H1 (cell line): ENCODE measurements at regions not wholly inside any gene's neighbourhood (a gene's known extent, or its start where the extent isn't known, plus 50 kb on each side); places are given as distances from the start of the nearest gene placed in this dataset.
A peak's percentile ranks its signal among the peaks of the same experiment; 100 is the strongest.

Source experiments
- CTCF ChIA-PET: fragments of 300-600 bp; sonication (Branson Sonifier 250); formaldehyde crosslinking; loops from one replicate; lab custom pipeline; 2021; ENCODE audit not compliant: partially characterized antibody; lab: Charles Lee
- POLR2A ChIA-PET: fragments of 300-600 bp; sonication (Branson Sonifier 250); formaldehyde crosslinking; loops from one replicate; lab custom pipeline; 2021; ENCODE audit warnings: inconsistent platforms; ENCODE audit not compliant: partially characterized antibody; lab: Charles Lee
- DNase-seq, 2 experiments: peaks; one replicate each; pipeline versions ENCODE4 v3.0.0 to v3.0.0-alpha.2; 2010 to 2022; ENCODE audit warnings: low spot score in 2 of 2, low read depth in 1 of 2, mixed read lengths in 1 of 2
- FAIRE-seq: peaks from 2 replicates; lab custom pipeline; 2011; peaks lifted over from hg19 to GRCh38; lab: Jason Lieb, UNC
- H2AFZ ChIP-seq: 2 replicates; pipeline ENCODE4 v1.8.1; 2012; ENCODE audit warnings: low read length, inconsistent platforms
- H2AK5ac ChIP-seq: 2 replicates; pipeline ENCODE4 v1.6.1; 2013; ENCODE audit warnings: low read depth, low read length
- H2BK120ac ChIP-seq: replicated peaks from 2 replicates; pipeline ENCODE3; 2013; ENCODE audit warnings: low read depth, low read length, inconsistent platforms
- H2BK12ac ChIP-seq: 2 replicates; pipeline ENCODE4 v1.6.1; 2013; ENCODE audit warnings: low read depth, low read length
- H2BK15ac ChIP-seq: 2 replicates; pipeline ENCODE4 v1.6.1; 2013; ENCODE audit warnings: low read length
- H2BK20ac ChIP-seq: 2 replicates; pipeline ENCODE4 v1.6.1; 2013; ENCODE audit warnings: low read length
- H2BK5ac ChIP-seq: 2 replicates; pipeline ENCODE4 v1.6.1; 2013; ENCODE audit warnings: low read depth, low read length
- H3K14ac ChIP-seq: 2 replicates; pipeline ENCODE4 v1.6.1; 2013; ENCODE audit warnings: inconsistent platforms; ENCODE audit not compliant: insufficient read length
- H3K18ac ChIP-seq: 2 replicates; pipeline ENCODE4 v1.6.1; 2013; ENCODE audit warnings: low read length; ENCODE audit errors: extremely low read depth
- H3K23ac ChIP-seq: 2 replicates; pipeline ENCODE4 v1.6.1; 2013; ENCODE audit warnings: inconsistent platforms; ENCODE audit not compliant: insufficient read length
- H3K23me2 ChIP-seq: 2 replicates; pipeline ENCODE4 v1.6.1; 2013; ENCODE audit warnings: low read depth, low read length
- H3K27ac ChIP-seq: 2 replicates; pipeline ENCODE4 v1.6.1; 2011; ENCODE audit warnings: low read depth, low read length, inconsistent platforms
- H3K27me3 ChIP-seq, 4 experiments: replicated peaks in 1 of 4; 1 replicate in 1 of 4; 2 replicates in 3 of 4; pipeline versions ENCODE4 v1.6.1 to v1.8.1; 2011 to 2013; ENCODE audit warnings: low read length in 3 of 4, mild to moderate bottlenecking in 3 of 4, inconsistent platforms in 2 of 4, mixed read lengths in 2 of 4, moderate library complexity in 1 of 4; ENCODE audit not compliant: control insufficient read depth in 3 of 4, insufficient read depth in 3 of 4; ENCODE audit errors: extremely low read depth in 1 of 4
- H3K36me3 ChIP-seq, 4 experiments: 2 replicates each; pipeline versions ENCODE4 v1.6.1 to v1.8.1; 2011 to 2013; ENCODE audit warnings: mild to moderate bottlenecking in 4 of 4, low read length in 3 of 4, moderate library complexity in 2 of 4, control low read depth in 1 of 4, inconsistent platforms in 1 of 4; ENCODE audit not compliant: insufficient read depth in 4 of 4, control insufficient read depth in 2 of 4
- H3K4ac ChIP-seq: replicated peaks from 2 replicates; pipeline ENCODE3; 2013; ENCODE audit warnings: low read length, low read depth, mixed read lengths, inconsistent platforms; ENCODE audit not compliant: insufficient read length
- H3K4me1 ChIP-seq, 4 experiments: replicated peaks in 1 of 4; 1 replicate in 1 of 4; 2 replicates in 3 of 4; pipeline versions ENCODE4 v1.6.1 to v1.8.1; 2011 to 2013; ENCODE audit warnings: low read length in 3 of 4, inconsistent platforms in 2 of 4, mixed read lengths in 1 of 4; ENCODE audit not compliant: insufficient read depth in 4 of 4, control insufficient read depth in 3 of 4
- H3K4me2 ChIP-seq, 2 experiments: 2 replicates each; pipeline versions ENCODE4 v1.6.1 to v1.8.1; 2011 to 2013; ENCODE audit warnings: low read depth in 2 of 2, low read length in 2 of 2, control low read depth in 1 of 2, inconsistent platforms in 1 of 2, mild to moderate bottlenecking in 1 of 2; ENCODE audit not compliant: insufficient read depth in 1 of 2
- H3K4me3 ChIP-seq, 4 experiments: fragments of 200-600, 300-600 bp in 1 of 4; sonication (generic), shearing (Covaris generic), sonication (Bioruptor Twin) in 1 of 4; 2 replicates each; pipeline versions ENCODE4 v1.5.1 to v1.8.1; 2011 to 2016; ENCODE audit warnings: low read length in 4 of 4, low read depth in 3 of 4, control low read depth in 2 of 4, inconsistent platforms in 2 of 4, mild to moderate bottlenecking in 2 of 4, mixed read lengths in 1 of 4, moderate library complexity in 1 of 4; ENCODE audit not compliant: insufficient read depth in 2 of 4; ENCODE audit errors: extremely low read depth in 1 of 4
- H3K56ac ChIP-seq: replicated peaks from 2 replicates; pipeline ENCODE3; 2013; ENCODE audit warnings: low read depth, mild to moderate bottlenecking, mixed read lengths, low read length, inconsistent platforms; ENCODE audit not compliant: insufficient read length
- H3K79me1 ChIP-seq: 2 replicates; pipeline ENCODE4 v1.6.1; 2013; ENCODE audit warnings: low read depth, low read length, control low read depth
- H3K79me2 ChIP-seq, 2 experiments: 2 replicates each; pipeline versions ENCODE4 v1.6.1 to v1.8.1; 2012 to 2013; ENCODE audit warnings: low read length in 2 of 2, mild to moderate bottlenecking in 2 of 2, inconsistent platforms in 1 of 2; ENCODE audit not compliant: insufficient read depth in 2 of 2, control insufficient read depth in 1 of 2
- H3K9ac ChIP-seq, 4 experiments: replicated peaks in 1 of 4; 1 replicate in 1 of 4; 2 replicates in 3 of 4; pipeline versions ENCODE4 v1.6.1 to v1.8.1; 2011 to 2013; ENCODE audit warnings: low read depth in 3 of 4, low read length in 3 of 4, control low read depth in 2 of 4, mild to moderate bottlenecking in 2 of 4, moderate library complexity in 2 of 4, inconsistent platforms in 1 of 4; ENCODE audit errors: extremely low read depth in 1 of 4
- H3K9me3 ChIP-seq, 2 experiments: 2 replicates each; pipeline versions ENCODE4 v1.6.1 to v1.8.1; 2012 to 2013; ENCODE audit warnings: mild to moderate bottlenecking in 2 of 2, moderate library complexity in 2 of 2, control low read depth in 1 of 2, inconsistent platforms in 1 of 2, low read depth in 1 of 2, low read length in 1 of 2, mixed read lengths in 1 of 2; ENCODE audit not compliant: insufficient read depth in 2 of 2
- H4K20me1 ChIP-seq, 2 experiments: replicated peaks in 1 of 2; 2 replicates each; pipeline versions ENCODE3 to v1.8.1; 2011 to 2013; ENCODE audit warnings: inconsistent platforms in 2 of 2, low read length in 2 of 2, mild to moderate bottlenecking in 1 of 2; ENCODE audit not compliant: insufficient read depth in 2 of 2, control insufficient read depth in 1 of 2
- H4K5ac ChIP-seq: 2 replicates; pipeline ENCODE4 v1.6.1; 2013; ENCODE audit warnings: low read length, low read depth, mixed read lengths, inconsistent platforms; ENCODE audit not compliant: insufficient read length
- H4K8ac ChIP-seq: 2 replicates; pipeline ENCODE4 v1.8.0; 2013; ENCODE audit warnings: mild to moderate bottlenecking, moderate library complexity, low read length, inconsistent platforms; ENCODE audit not compliant: insufficient read depth; ENCODE audit errors: extremely low read depth
- H4K91ac ChIP-seq: replicated peaks from 2 replicates; pipeline ENCODE3; 2013; ENCODE audit warnings: low read length, mixed read lengths, inconsistent platforms; ENCODE audit not compliant: insufficient read length
- CBX8 ChIP-seq: fragments of 300-800, 300-1000 bp; sonication (generic); IDR thresholded peaks from 2 replicates; pipeline ENCODE4 v1.7.1; 2016; ENCODE audit warnings: low read depth, low read length, borderline replicate concordance
- CREB1 ChIP-seq: IDR thresholded peaks from 2 replicates; pipeline ENCODE4 v1.6.1; 2012; ENCODE audit warnings: inconsistent platforms
- EP300 ChIP-seq, 2 experiments: IDR thresholded peaks; 1 replicate in 1 of 2; 2 replicates in 1 of 2; pipeline ENCODE4 v1.6.1; 2011 to 2012; ENCODE audit warnings: low read depth in 2 of 2, low read length in 2 of 2, mild to moderate bottlenecking in 2 of 2, borderline replicate concordance in 1 of 2, inconsistent platforms in 1 of 2, moderate library complexity in 1 of 2
- HDAC6 ChIP-seq: IDR thresholded peaks from one replicate; pipeline ENCODE4 v1.7.1; 2012; ENCODE audit warnings: low read depth, mild to moderate bottlenecking, inconsistent platforms, low read length, moderate library complexity
- JUND ChIP-seq: IDR thresholded peaks from 2 replicates; pipeline ENCODE4 v1.6.1; 2011; ENCODE audit warnings: mild to moderate bottlenecking, improper control_type of control experiment, low read length
- POLR2A ChIP-seq, 2 experiments: IDR thresholded peaks; 1 replicate in 1 of 2; 2 replicates in 1 of 2; pipeline ENCODE4 v1.6.1; 2011; ENCODE audit warnings: low read depth in 2 of 2, low read length in 2 of 2, mild to moderate bottlenecking in 2 of 2; ENCODE audit errors: control extremely low read depth in 1 of 2
- SIRT6 ChIP-seq: IDR thresholded peaks from one replicate; pipeline ENCODE4 v1.7.1; 2012; ENCODE audit warnings: low read length, inconsistent platforms
- SP1 ChIP-seq: IDR thresholded peaks from 2 replicates; pipeline ENCODE4 v1.6.1; 2011; ENCODE audit warnings: low read depth, low read length
- SP2 ChIP-seq: IDR thresholded peaks from 2 replicates; pipeline ENCODE4 v1.6.1; 2012; ENCODE audit warnings: mild to moderate bottlenecking, low read length, inconsistent platforms
- WGBS, 2 experiments: shearing (Covaris generic) in 1 of 2; methylation state at CpG; one replicate each; pipeline versions ENCODE4 v1.1.6 to v1.1.7; 2013 to 2015; ENCODE audit warnings: low lambda C conversion rate in 2 of 2, mixed read lengths in 2 of 2, inconsistent platforms in 1 of 2, low coverage in 1 of 2, missing lambda C conversion rate in 1 of 2; ENCODE audit not compliant: insufficient replicate concordance in 2 of 2, insufficient coverage in 1 of 2, insufficient read length in 1 of 2; ENCODE audit errors: extremely low coverage in 1 of 2, missing lambda C conversion rate in 1 of 2; 5-methylcytosine and 5-hydroxymethylcytosine counted together

- ChIA-PET POLR2A (no interaction called here), CTCF (interaction anchor here (0.6 to 1.3 kb wide), 6 partner anchors 11 to 218 kb away, joined by 3 to 5 read pairs (median 3); no protein-coding TSS in a partner anchor)
- FAIRE-seq: no peak
These were observed 153.4 kb downstream of the RGS9 start for GRCh38 chr17:65290616-65291015.

More at GRCh38 chr17:65290616-65291015, 153.4 kb downstream of the RGS9 start:
- Histone ChIP-seq H2BK20ac (peak overlapping the region; percentile 76; the same call in 1 of the 2 replicates), H3K79me2 (no peaks in the 10 kb centered on the region), H3K14ac (no peak overlapping the region), H2BK12ac (no peak overlapping the region; the same call in 1 of the 2 replicates), H3K23ac (no peak overlapping the region), H3K9me3 (no peaks in the 10 kb centered on the region), H3K18ac (0 out of 2 replicates have a peak overlapping the region, but pooled peaks have one; percentile 51), H3K4ac (no peak overlapping the region), H2BK15ac (no peak overlapping the region; the same call in 1 of the 2 replicates), H3K4me1 (peaks cover 0 to 10% (median 7%) of the 10 kb centered on the region in 4 experiments; a peak in 5 of 7 replicates), H4K91ac (no peak overlapping the region), H2BK5ac (no peak overlapping the region), H3K9ac (no peak overlapping the region), H4K20me1 (no peaks in the 10 kb centered on the region), H2AK5ac (no peak overlapping the region), H3K4me2 (peak overlapping the region in 1 of 2 experiments; percentile 22; a peak in 1 of 4 replicates), H2AFZ (no peak overlapping the region), H3K27me3 (no peaks in the 10 kb centered on the region), H3K56ac (no peak overlapping the region), H2BK120ac (peak overlapping the region; percentile 66), H3K23me2 (no peaks in the 10 kb centered on the region), H3K4me3 (no peak overlapping the region), H3K27ac (no peak overlapping the region), H3K36me3 (no peaks in the 10 kb centered on the region), H4K5ac (no peak overlapping the region), H3K79me1 (no peaks in the 10 kb centered on the region), H4K8ac (no peak overlapping the region)
- 90% methylated on average over 8 of the region's 8 CpGs; no CpG with 5 or more reads in 1 of the 2 experiments for WGBS, 2 experiments
- DNase-seq: no peak
- TF ChIP-seq POLR2A (IDR thresholded peaks at IDR 0.05; ENCODE audit: control extremely low read depth in 1 of 2, low read depth in 2 of 2, low read length in 2 of 2): no peak
- no peak for TF ChIP-seq HDAC6
- no peak for TF ChIP-seq EP300 (IDR thresholded peaks at IDR 0.05; ENCODE audit: borderline replicate concordance in 1 of 2, low read depth in 2 of 2, low read length in 2 of 2)
- no peak for TF ChIP-seq CBX8
- no peak for TF ChIP-seq JUND
- TF ChIP-seq SP2: no peak
- no peak for TF ChIP-seq CREB1
- TF ChIP-seq SIRT6: no peak
- TF ChIP-seq SP1: no peak
